Activated T-cell treated with anti-CD3 and anti-CD28 coated beads, Interleukin-2, amount 50 U/mL, for 1 hour (primary cell): ENCODE measurements at regions not wholly inside any gene's neighbourhood (a gene's known extent, or its start where the extent isn't known, plus 50 kb on each side); places are given as distances from the start of the nearest gene placed in this dataset.

Experiments used
- DNase-seq: peaks from one replicate; pipeline ENCODE4 v3.0.0-alpha.2; 2020

- no peak for DNase-seq
These were observed 310.3 kb downstream of the KLF5 start for GRCh38 chr13:73369095-73369494.

- no peak for DNase-seq
These were observed 309.8 kb downstream of the KLF5 start for GRCh38 chr13:73368608-73369007.

GRCh38 chr13:73367886-73368285 is 309.1 kb downstream of the KLF5 start:
- DNase-seq = no peak

- DNase-seq = no peak
These were observed 307.4 kb downstream of the KLF5 start for GRCh38 chr13:73366241-73366640.

- DNase-seq = no peak
These were observed 306.9 kb downstream of the KLF5 start for GRCh38 chr13:73365681-73366080.

GRCh38 chr13:73365252-73365651 is 306.4 kb downstream of the KLF5 start:
- DNase-seq = no peak

- DNase-seq = no peak
These were observed 305.9 kb downstream of the KLF5 start for GRCh38 chr13:73364736-73365135.

GRCh38 chr13:73358606-73359095 is 299.8 kb downstream of the KLF5 start:
- DNase-seq = no peak

GRCh38 chr13:73355134-73355533 is 296.3 kb downstream of the KLF5 start:
- no peak for DNase-seq

GRCh38 chr13:73351730-73352129 is 292.9 kb downstream of the KLF5 start:
- no peak for DNase-seq

GRCh38 chr13:73341748-73342147 is 282.9 kb downstream of the KLF5 start:
- DNase-seq = no peak

- DNase-seq = no peak
These were observed 281.3 kb downstream of the KLF5 start for GRCh38 chr13:73340069-73340468.

- no peak for DNase-seq
These were observed 280.3 kb downstream of the KLF5 start for GRCh38 chr13:73339086-73339485.

GRCh38 chr13:73338389-73338788 is 279.6 kb downstream of the KLF5 start:
- DNase-seq = no peak

GRCh38 chr13:73337532-73337931 is 278.7 kb downstream of the KLF5 start:
- no peak for DNase-seq

- DNase-seq = no peak
These were observed 278.0 kb downstream of the KLF5 start for GRCh38 chr13:73336773-73337172.

GRCh38 chr13:73335944-73336343 is 277.1 kb downstream of the KLF5 start:
- no peak for DNase-seq

GRCh38 chr13:73335210-73335609 is 276.4 kb downstream of the KLF5 start:
- no peak for DNase-seq

- DNase-seq = no peak
These were observed 275.6 kb downstream of the KLF5 start for GRCh38 chr13:73334445-73334844.

- DNase-seq = no peak
These were observed 272.8 kb downstream of the KLF5 start for GRCh38 chr13:73331556-73331955.

- no peak for DNase-seq
These were observed 270.6 kb downstream of the KLF5 start for GRCh38 chr13:73329355-73329754.

GRCh38 chr13:73327579-73327978 is 268.8 kb downstream of the KLF5 start:
- DNase-seq = no peak

- DNase-seq = no peak
These were observed 267.1 kb downstream of the KLF5 start for GRCh38 chr13:73325723-73326558.

GRCh38 chr13:73324842-73325722 is 266.3 kb downstream of the KLF5 start:
- DNase-seq = no peak
